ENCODE measurements at regions not wholly inside any gene's neighbourhood (a gene's known extent, or its start where the extent isn't known, plus 50 kb on each side); places are given as distances from the start of the nearest gene placed in this dataset.
"Not testable (repeated sequence)": the region's sequence is repeated elsewhere in the genome, so short reads cannot be mapped to it uniquely, and the experiment has no call there.

DNA sequence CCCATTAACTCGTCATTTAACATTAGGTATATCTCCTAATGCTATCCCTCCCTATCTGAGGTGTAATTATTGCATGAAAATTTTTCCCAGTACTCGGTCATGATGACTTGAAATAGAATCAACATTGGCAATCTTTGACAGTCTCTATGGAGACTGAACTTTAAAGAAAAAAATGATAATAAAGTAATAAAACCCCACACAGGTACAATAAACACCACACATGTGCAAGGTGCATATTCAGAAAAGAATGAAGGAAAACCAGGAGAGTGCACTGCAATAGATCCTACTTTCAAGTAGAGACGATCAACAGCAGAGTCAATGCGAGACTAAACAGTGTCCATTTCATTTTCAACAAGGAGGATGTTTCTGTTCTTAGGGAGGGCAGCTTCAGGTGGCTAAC is 1253.8 kb upstream of the TMEM132C start:
- no peak for DNase-seq (ENCODE audit: low read depth in 2 of 2)

DNA sequence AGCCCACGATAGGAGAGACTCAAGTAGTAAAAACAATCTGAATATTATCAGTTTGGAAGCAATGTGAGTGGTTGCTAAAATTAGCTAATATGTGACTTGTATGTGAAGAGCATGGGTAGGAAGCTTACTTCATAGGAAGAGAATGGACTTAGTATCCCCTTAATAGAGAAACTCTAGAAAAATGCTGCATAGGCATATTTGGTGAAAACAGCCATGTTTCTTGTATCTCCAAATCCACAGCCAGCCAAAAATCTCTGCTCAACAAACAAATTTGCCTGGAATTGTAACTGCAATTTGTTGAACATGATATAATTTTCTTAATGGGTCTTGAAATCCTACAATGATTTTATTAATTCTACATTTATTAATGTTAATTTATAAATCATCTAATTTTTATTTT is 1252.9 kb upstream of the TMEM132C start:
- no peak for DNase-seq (ENCODE audit: low read depth in 2 of 2)

DNA sequence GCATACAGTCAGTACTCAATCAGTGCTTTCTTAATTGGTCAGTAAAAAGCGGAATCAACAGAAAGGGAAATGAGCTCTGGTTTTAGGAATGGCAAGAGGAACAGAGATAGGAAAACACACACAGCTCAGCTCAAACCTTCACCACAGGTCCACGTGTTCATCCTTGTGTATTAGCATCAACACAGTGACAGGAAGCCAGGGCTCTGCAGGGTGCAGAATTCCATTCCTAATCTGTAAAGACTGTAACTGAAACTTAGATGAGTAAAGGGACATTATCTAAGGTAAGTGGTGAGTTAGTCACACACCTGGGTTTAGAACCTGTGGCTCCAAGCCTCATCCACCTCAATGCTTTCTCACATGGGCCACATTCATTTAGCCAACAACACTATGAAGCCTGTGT is 1242.2 kb upstream of the TMEM132C start:
- no peak for DNase-seq (ENCODE audit: low read depth in 2 of 2)

DNA sequence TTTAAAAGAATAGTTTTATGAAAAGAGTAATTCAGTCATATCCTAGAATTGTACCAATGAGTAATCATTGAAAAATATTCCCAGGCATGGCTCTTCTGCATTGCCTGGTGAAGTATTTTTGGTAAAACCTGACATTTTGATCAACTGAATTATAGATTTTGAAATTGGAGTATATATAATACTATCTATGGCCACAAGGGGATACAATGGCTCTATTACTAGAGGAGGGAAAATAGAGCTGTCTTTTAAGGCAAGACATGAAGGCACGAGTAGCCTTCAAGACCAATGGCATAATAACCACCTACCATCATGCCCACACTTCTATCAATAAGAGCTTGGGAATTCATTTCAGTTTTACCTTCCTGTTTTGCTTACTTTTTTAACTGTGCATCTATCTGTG is 1241.4 kb upstream of the TMEM132C start:
- DNase-seq (ENCODE audit: low read depth in 2 of 2): no peak

DNA sequence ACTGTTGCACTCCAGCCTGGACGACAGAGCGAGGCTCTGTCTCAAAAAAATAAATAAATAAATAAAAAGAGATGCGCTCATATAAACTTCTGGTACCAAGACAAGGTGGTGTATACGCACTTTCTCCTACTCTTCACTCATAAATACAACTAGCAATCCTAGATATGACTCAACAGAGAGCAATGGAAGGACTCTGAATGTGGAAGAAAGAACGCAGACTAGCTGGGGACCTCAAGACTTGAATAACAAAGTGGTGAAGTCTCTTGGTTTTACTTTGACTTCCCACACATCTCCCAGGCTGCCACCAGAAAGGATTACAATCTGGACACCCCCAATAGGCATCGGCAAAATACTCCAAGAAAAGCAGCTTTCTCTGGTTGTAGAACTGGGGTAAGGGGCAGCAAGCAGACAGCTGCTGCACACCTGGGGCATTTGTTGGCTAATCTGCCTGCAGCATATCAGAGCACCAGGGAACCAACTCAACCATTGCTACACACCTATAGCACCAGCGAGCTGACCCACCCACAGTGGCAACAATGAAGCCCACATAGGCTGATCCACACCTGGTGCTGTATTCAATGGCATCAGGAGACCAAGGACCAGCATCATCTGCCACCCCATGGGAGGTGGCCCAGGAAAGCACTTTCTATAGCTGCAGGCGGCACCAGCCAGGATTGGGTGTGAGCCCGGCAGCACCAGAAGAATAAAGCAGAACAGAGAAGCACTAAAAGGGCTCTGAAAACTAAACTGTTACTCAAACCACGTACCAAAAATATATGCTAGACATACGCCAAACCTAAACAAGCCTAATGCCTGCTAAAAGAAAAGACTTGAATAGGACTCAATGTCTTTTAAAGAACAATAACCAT is 1231.7 kb upstream of the TMEM132C start:
- DNase-seq (ENCODE audit: low read depth in 2 of 2): no peak

DNA sequence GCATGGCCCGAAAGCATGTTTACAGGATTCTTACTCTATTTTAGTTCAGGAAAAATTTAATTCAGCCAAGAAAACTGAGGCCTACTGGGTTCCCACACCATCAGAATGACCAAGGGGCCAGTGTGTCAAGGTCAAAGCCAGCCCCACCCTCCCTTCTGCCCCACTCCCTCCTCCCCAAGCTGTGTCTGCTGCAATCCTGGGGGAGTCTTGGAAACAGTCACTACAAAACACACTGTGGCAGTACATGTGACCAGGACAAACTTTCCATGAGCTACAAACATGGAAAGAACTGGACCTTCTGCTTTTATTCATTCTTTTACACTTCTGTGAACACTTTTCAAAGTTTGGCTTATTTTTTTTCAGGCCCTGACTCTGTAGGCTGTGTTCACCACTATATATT is 1228.8 kb upstream of the TMEM132C start:
- no peak for DNase-seq (ENCODE audit: low read depth in 2 of 2)

DNA sequence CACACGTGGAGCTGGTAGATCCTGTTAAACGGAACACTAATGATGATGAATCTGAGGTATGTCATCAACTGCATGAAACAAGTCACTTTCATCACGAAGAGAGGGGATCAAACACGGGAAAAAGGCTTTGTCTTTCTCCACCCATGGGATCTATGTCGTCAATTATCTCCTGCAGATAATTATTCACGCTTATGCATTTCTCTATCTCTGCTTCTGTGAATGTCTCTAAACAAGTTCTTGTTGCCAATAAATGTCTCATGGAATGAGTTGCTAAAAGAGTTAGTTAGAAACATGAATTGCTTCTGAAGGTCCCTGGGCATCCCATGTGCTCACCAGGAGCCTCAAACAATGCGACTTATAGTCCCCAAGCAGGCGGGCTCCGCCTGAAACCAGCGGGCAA is 1228.2 kb upstream of the TMEM132C start:
- no peak for DNase-seq (ENCODE audit: low read depth in 2 of 2)

DNA sequence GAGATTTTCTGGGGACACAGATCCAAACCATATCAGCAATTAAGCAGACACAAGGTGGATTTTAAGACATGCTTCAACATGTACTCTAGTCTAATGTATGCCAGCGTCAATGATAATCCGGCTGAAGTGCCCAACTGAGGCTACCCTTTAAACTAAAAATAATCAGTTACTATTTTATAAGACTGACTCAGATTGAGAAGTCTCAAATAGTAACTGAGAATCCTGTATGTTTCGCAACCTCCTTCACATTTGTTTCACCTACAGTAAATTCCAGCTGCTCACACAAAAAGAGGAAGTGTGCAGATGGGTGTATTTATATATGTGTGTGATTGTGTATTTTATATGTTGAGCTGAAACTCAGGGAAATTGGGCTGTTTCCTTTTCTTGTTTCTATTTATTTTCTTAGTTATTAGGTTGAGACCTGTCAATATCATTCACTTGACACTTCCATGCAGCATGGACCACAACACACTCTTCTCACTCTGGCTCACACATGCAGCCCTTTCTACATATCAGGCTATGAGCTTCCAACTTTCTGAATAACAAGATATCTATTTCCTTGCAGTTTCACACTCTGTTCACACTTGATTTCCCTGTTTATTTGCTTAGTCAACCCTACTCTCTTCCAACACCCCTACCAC is 1224.9 kb upstream of the TMEM132C start:
- DNase-seq (ENCODE audit: low read depth in 2 of 2): no peak

DNA sequence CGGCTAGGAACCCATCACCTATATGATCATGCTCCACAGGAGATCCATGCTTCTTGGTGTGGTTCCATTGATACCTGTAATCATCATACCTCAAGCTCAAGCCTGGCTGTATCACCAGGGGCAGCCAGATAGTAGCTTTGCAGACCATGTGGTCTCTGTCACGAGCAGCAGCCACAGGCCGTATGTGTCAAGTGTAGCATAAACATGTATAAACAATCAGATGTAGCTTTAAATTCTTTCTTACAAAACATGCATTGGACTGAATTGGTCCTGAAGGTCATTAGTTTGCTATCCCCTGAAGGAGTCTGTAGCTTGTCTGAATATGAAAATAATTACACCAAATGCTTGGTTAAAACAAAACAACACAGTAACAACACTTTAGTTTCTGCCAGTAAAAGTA is 1223.2 kb upstream of the TMEM132C start:
- DNase-seq (ENCODE audit: low read depth in 2 of 2): no peak

DNA sequence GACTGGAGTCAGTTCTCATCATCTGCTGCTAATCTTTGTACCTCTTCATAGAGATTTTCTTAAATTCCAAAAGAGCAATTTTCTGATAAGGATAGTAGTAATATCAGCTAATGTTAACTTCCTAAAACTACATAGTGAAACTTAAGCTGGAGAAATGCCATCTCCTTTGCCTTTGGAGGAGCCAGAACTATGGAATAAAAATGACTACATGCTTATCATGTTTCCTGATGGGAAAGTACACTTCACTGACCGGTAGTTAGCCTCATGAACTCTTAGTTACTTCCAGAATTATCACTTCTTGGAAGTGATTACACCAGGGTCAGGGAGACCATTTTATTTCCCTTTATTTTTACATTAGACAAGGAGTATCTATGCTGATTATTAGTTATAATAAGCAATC is 1222.1 kb upstream of the TMEM132C start:
- DNase-seq (ENCODE audit: low read depth in 2 of 2): no peak

DNA sequence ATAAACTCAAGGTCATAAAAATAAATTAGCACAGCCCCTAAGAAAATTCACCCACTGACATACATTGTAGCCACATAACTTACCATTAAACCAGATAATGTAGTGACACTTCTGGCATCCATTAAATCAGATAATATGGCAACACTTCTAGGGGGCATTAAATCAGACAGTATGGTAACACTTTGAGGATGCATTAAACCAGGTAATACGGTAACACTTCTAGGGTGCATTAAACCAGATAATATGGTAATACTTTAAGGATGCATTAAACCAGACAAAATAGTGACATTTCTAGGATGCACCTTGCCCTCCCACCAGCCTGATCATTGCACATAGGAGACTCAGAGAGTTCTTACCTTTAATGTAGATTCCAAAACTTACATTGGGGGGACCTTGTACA is 1220.5 kb upstream of the TMEM132C start:
- DNase-seq (ENCODE audit: low read depth in 2 of 2): no peak

DNA sequence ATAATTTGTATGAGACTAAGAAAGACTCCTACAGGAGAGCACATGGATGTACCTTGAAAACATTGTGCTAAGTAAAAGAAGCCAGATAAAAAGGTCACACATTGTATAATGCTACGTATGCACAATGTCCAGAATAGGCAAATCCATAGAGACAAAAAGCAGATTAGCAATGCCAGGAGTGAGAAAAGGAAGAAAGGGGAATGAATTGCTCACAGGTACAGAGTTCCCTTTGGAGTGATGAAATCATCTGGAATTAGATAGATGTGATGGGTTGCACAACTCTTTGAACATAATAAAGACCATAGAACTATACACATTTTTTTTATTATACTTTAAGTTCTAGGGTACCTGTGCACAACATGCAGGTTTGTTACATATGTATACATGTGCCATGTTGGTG is 1218.9 kb upstream of the TMEM132C start:
- DNase-seq (ENCODE audit: low read depth in 2 of 2): no peak

DNA sequence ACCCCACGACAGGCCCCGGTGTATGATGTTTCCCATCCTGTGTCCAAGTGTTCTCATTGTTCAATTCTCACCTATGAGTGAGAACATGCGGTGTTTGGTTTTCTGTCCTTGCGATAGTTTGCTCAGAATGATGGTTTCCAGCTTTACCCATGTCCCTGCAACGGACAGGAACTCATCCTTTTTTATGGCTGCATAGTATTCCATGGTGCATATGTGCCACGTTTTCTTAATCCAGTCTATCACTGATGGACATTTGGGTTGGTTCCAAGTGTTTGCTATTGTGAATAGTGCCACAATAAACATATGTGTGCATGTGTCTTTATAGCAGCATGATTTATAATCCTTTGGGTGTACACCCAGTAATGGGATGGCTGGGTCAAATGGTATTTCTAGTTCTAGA is 1218.4 kb upstream of the TMEM132C start:
- DNase-seq (ENCODE audit: low read depth in 2 of 2): not testable (repeated sequence)

DNA sequence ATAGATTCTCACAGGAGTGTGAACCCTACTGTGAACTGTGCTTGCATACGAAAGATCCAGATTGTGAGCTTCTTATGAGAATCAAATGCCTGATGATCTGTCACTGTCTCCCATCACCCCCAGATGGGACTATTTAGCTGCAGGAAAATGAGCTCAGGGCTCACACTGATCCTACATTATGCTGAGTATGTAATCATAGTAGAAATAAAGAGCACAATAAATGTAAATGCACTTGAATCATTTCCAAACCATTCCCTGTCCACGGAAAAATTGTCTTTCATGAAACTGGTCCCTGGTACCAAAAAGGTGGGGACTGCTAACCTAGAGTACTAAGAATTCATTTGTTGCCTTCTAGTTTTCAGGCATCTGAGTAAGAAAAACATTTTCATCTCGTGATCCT is 1215.8 kb upstream of the TMEM132C start:
- DNase-seq (ENCODE audit: low read depth in 2 of 2): no peak

DNA sequence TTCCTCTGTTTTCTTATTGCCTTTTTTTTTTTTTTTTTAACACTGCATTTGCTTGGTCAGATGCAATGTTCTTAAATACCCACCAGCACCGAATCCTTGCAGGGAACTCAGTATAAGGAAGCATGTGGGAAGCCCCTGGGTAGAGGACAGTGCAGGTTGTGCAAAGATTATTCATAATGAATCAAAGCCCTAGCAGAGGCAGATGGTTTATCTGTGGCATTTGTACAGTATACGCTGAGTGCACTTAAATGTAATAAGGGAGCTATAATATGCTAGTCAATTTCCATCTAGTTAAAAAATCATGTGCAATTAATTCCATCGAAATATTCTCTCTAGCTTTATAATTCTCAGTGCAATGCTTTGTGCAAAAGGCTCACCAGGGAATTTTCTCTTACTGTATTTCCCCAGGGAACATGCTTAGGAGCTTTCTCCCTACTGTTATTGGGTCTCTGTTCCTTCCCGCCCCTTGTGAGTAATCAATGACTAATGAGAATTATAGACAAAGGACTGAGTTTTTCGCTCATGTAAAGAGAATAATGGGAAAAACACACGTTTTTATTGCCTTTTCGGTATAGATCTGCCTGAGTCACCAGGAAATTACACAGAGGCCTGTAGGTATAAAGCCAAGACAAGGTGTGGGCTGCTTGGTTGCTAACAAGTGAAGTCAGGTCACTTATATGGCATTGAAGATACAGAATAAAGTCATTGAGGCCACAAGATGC is 1214.3 kb upstream of the TMEM132C start:
- DNase-seq (ENCODE audit: low read depth in 2 of 2): no peak

DNA sequence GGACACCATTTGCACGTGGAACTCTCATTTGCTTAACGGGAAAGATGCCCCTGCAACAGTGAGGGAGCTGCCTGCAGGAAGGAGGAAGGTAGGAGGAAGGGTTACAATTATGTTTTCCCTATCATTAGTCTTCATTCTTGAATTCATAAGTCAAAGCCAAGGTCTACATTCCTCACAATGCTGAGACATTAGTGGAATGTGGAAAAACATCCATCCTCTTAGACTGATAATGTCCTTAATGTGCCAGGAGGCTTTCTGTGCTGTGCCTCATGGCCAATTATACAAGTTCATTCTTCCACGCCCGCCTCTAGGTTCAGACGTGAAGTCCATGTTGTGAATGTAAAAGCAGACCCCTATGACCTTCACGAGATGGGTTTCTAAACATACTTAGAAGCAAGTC is 1212.4 kb upstream of the TMEM132C start:
- DNase-seq (ENCODE audit: low read depth in 2 of 2): no peak

DNA sequence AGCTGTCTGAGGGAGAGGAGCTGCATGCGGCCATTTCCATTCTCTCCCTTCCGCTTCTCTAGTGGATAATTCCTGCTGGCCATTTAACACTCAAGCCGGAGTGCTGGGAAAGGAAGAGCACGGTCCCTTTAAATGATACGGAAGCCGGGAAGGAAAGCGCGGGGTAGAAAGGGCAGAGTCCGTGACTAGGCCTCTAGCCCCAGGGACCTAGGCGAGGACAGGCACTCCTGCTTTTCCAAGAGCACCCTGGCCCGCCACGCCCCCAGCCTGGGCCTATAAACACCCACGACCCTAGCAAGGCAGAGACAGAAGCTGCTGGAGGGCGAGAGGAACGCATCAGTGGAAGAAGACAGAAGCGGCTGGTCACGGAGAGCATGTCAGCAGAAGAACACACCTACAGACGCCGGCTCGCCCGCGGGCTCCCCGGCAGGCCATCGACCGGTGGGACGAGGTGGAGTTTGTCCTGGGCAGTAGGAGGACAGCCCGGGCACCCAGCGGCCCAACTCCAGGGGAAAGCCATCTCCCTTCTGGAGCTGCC is 1206.6 kb upstream of the TMEM132C start:
- DNase-seq (ENCODE audit: low read depth in 2 of 2): no peak

DNA sequence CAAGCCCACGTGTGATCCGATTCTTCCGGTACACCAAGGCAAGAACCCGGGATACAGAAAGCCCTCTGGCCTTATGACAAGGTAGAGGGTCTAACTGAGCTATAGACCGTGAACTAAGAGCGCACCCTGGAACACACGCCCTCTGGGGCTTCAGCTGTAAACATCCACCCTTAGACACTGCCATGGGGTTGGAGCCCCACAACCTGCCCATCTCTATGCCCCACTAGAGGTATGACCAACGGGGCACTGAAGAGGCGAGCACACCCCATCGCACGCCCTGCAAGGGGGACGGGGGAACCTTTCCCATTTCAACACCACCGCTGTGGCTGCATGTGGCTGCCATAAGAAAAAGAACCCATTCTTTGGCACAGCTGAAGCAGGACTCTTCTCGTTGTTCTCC is 1206.0 kb upstream of the TMEM132C start:
- no peak for DNase-seq (ENCODE audit: low read depth in 2 of 2)

DNA sequence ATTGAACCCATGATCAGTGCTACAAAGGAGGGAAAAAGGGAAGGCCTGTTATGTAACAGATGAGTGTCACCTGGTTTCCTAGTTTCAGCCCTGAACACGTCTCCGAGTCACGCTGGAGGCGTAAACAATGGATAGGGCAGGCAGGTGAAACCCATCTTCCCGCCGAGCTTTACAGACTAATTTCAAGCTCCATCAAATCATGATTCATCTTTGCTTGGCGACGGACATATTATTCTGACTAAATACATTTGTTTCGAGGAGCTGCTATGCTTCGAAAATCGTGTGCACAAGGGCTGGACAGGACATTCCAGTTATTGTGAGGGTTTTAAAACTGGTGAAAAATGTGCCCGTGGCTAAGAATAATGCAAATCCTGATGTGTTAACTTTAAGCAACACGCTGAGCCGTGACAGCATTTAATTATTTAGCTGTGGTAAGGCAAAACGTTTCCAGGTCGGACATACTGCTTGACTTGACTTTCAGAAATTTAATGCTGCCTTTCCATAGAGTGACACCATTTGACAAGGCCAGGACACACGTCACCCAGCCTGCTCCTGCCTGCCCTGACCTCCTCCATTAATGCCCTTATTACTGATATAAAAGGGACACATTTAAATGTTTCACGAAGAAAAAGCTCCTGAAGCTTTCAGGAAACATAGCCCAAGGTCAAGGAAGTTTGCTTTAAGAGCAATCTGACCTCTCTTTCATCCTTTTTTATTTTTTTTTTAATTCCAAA is 1203.5 kb upstream of the TMEM132C start:
- DNase-seq (ENCODE audit: low read depth in 2 of 2): no peak

DNA sequence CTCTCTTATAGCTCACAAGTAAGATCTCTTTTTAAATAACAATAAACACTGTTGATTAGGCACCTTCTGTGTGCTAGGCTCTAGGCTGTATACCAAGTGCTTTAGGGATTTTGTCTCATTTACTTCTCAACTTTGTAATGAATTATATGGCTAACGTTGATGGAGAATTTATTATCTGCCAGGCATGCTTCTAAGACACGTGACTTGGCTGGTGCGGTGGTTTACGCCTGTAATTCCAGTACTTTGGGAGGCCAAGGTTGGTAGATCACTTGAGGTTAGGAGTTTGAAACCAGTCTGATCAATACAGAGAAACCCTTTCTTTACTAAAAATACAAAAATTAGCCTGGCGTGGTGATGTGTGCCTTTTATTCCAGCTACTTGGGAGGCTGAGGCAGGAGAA is 1202.8 kb upstream of the TMEM132C start:
- no peak for DNase-seq (ENCODE audit: low read depth in 2 of 2)

DNA sequence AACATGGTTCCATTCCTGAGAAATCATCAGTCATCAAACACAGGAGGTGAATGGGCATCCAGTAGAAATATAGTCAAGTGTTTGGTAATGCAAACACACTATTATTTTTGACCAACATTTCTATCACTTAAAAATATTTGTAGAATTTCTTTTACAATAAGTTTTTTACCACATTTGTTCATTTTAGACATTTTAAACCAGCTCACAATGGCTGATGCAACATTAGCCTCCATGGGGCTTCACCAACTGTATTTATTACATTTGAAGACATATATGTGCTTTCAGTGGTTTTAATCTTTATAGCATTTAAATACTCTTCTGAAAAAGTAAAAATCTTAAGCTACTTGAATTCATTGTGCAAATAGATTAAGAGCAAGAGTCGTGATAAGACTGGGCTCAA is 1201.4 kb upstream of the TMEM132C start:
- DNase-seq (ENCODE audit: low read depth in 2 of 2): no peak
